ENCODE measurements at regions not wholly inside any gene's neighbourhood (a gene's known extent, or its start where the extent isn't known, plus 50 kb on each side); places are given as distances from the start of the nearest gene placed in this dataset.

GRCh38 chr2:59875836-59876235 lies 677.6 kb downstream of the BCL11A start:
- no peak for TF ChIP-seq CTCF (conservative IDR thresholded peaks at IDR 0.05; ENCODE audit: low read length)
- DNase-seq (ENCODE audit: low read depth) = no peak
- no peak overlapping the region for H3K4me3 ChIP-seq (ENCODE audit: low read length)

DNA sequence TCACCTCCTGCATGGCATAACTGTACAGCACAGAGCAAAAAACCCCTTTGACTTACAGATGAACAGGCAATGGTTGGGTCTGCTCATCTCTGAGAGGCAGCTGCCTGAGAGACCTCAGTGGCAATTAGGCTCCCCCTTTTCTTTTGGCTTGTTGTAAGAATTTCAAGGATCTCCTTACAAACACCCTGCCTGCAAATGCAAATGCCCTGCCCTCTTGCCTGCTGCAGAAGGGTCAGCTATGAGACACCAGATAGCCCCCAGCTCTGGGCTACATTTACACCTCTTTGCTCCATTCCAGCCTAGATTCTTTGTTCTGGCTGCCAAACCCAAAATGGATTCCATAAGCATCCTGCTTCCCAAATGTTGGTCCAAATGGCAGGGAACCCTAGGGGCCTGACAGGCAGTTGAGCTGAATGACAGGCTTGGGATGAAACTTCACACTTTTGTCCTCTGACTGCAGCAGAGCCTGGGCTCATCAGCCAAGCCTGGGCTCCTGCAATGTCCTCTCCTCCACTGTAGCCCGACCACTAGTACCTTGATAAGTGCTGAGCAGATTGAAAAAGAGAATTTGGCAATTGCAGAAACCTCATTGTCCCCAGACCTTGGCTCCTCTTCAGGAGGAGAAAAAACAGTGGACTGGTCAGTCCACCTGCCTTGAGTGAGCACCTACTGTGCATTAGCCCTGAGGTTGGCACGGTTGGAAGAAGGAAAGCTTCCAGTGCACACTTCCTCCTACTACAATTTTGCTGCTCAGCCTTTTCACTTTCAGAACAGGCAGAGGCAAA lies 678.3 kb downstream of the BCL11A start:
- H3K4me3 ChIP-seq (ENCODE audit: low read length) = no peak overlapping the region
- no peak for TF ChIP-seq CTCF (conservative IDR thresholded peaks at IDR 0.05; ENCODE audit: low read length)
- DNase-seq (ENCODE audit: low read depth) = no peak

GRCh38 chr2:59874361-59874760 lies 679.1 kb downstream of the BCL11A start:
- no peak for DNase-seq (ENCODE audit: low read depth)
- no peak for TF ChIP-seq CTCF (conservative IDR thresholded peaks at IDR 0.05; ENCODE audit: low read length)
- no peak overlapping the region for H3K4me3 ChIP-seq (ENCODE audit: low read length)

- no peak for DNase-seq (ENCODE audit: low read depth)
- H3K4me3 ChIP-seq (ENCODE audit: low read length) = no peak overlapping the region
- TF ChIP-seq CTCF (conservative IDR thresholded peaks at IDR 0.05; ENCODE audit: low read length) = no peak
Measured at GRCh38 chr2:59871830-59872229, 681.6 kb downstream of the BCL11A start.

- no peak for DNase-seq (ENCODE audit: low read depth)
- TF ChIP-seq CTCF (conservative IDR thresholded peaks at IDR 0.05; ENCODE audit: low read length) = no peak
- no peak overlapping the region for H3K4me3 ChIP-seq (ENCODE audit: low read length)
Measured at GRCh38 chr2:59868981-59869380, 684.5 kb downstream of the BCL11A start.

GRCh38 chr2:59866436-59866835 lies 687.0 kb downstream of the BCL11A start:
- TF ChIP-seq CTCF (conservative IDR thresholded peaks at IDR 0.05; ENCODE audit: low read length) = no peak
- no peak overlapping the region for H3K4me3 ChIP-seq (ENCODE audit: low read length)
- no peak for DNase-seq (ENCODE audit: low read depth)

GRCh38 chr2:59858540-59858939 lies 694.9 kb downstream of the BCL11A start:
- no peak for DNase-seq (ENCODE audit: low read depth)
- no peak overlapping the region for H3K4me3 ChIP-seq (ENCODE audit: low read length)
- TF ChIP-seq CTCF (conservative IDR thresholded peaks at IDR 0.05; ENCODE audit: low read length) = no peak
